ENCODE measurements at regions not wholly inside any gene's neighbourhood (a gene's known extent, or its start where the extent isn't known, plus 50 kb on each side); places are given as distances from the start of the nearest gene placed in this dataset.

- no peak for TF ChIP-seq CTCF (conservative IDR thresholded peaks at IDR 0.05; ENCODE audit: low read depth, low read length)
- TF ChIP-seq EZH2 (IDR thresholded peaks at IDR 0.05; ENCODE audit: low read length, unreplicated experiment) = no peak
Measured at GRCh38 chr11:115112754-115113153, 391.5 kb downstream of the CADM1 start.

Measured in PC-3 (cell line).